NCI-H2107 treated with DMSO at 0.1 percent for 48 hours (cell line): ENCODE measurements at regions not wholly inside any gene's neighbourhood (a gene's known extent, or its start where the extent isn't known, plus 50 kb on each side); places are given as distances from the start of the nearest gene placed in this dataset.

ENCODE experiments used
- DNase-seq: peaks from one replicate; lab custom pipeline; 2025; ENCODE audit not compliant: unreplicated experiment; lab: John Stamatoyannopoulos, UW

DNA sequence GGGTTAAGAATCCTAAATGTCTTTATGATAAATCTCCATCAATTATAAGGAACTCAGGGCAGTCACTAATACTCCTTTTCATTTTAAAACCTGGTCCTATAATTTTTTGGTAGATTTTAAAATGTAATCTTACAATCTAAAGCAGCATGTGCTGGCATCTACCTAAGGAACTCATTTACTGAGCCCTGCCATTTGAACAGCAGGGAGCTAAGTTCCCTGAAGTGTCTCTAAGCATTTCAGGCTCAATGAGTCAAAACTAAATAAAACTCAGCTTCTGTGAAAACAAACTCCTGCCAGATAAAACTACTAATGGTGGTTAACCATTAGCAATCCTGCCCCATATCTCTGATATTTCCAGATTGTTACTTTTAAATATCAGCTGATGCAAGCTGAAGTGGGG, 1371.8 kb upstream of the PRMT6 start:
- no peak for DNase-seq

DNA sequence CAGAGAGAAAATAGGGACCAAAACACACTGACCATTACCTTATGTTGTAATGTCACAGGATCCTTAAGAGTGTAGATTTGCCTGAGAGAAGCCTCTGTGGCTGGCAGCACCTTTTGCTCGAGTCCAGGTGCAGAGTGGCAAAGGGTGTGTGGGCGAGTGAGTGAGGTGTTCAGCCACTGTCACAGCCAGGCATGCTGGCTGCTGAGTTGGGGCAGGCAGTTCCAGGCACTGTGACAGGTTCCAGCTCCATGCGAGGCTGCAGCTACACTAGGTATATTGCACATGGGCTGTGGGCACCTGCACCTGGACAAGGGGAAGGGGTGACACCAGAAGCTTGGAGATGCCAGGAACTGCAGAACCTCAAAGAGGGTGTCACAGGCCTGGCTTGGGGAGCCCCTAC, 1370.4 kb upstream of the PRMT6 start:
- no peak for DNase-seq

DNA sequence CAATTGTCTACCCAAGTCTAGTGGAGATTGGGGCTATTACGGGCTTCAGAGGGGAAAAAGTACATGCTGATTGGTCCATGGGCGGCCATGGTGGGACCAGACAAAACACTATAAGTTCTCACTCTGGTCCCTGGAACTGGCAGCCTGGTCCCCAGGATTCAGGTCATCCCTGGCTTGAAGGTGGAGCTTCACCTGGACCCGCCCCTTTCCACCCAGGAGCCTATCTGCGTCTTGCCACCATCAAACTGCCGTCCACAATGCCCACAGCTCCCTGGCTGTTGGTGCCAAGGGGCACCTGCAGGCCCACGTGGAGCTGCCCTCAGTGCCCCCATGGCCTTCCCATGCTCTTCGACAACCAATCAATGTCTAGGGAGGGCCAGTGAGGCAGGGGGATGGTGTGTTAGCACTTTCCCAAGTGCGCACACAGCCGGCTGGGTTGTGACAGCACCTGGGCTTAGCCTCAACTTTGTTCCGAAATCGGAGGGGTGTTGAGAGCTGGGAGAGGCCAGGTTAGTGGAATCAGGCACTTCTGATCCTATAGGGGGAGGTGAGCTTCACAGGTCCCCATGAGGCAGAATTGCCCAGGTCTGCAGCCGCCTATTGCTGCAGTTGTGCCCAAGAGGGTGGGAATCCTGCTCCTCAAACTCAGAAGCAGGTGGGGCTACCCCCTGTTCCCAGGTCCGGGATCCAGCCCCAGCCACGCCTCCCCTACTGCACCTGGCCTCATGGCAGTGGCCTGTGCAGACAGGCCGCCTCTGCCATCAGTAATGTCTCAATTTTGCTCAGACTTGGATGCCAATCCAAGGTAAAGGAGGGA, 1369.4 kb upstream of the PRMT6 start:
- DNase-seq: no peak

DNA sequence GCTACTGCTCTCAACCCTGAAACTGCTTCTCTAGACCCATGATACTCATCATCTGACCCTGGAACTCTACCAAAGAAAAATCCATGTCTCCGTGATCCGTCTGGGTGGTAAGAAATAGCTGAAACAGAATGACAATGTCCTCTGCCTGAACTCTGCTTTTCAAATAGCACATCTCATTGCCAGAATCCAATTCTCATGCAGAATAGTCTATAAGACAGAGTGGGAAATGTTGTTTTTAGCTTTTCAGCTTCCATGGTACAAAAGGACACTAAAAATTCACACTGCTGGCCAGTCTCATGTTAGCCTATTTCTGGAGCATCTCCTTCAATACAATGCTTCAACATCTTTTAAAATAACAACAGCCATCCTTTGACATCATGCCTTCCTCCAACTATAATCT, 1355.8 kb upstream of the PRMT6 start:
- no peak for DNase-seq

DNA sequence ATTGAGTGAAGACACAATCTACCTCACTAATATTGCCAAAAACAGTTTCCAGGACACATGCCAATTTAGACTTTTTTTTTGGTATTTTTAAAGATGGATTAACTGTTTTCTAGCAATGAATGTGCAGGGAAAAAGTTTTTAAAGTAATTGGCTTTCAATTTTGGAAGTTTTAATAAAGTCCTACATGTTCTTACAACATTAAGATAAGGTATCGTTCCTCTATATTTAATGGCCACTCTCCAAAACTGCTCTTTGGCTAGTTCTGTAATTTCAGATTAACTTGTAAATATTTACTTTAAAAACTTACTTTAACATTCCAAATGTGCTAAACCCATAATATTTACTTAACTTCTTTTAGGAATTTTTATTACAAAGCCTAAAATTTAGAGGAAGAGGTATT, 1332.2 kb upstream of the PRMT6 start:
- no peak for DNase-seq

DNA sequence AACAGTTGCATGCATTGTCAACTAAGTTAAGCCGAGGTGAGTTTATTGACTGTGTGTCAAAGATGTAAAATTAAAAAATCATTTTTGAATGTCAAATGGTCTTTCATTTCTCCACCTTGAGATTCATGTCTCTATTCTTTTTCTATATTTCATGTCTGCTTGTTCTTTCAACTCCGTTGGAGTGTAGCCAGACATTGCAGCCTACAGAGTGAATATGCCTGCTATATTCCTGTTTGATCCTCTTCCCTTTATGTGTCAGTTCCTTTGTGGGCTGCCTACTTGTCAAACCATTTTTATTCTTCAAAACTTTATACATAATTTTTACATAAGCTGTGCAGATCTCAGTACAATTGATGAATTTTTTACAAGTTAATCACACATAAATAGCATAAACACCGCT, 1325.8 kb upstream of the PRMT6 start:
- no peak for DNase-seq

DNA sequence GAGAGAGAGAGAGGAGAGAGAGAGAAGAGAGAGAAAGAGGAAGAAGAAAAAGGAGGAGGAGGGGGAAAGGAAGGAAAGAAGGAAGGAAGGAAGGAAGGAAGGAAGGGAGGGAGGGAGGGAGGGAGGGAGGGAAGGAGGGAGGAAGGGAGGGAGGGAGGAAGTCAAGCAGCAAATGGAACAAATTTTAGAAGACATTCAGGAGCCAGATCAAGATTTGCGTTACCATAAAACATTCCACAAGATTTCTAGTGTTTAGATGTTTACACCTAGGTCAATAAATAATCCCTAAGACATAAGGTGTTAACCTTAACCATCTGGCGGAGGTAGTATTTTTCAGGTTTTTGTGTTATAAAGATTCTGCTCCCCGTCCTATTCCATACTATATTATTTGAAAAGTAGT, 1320.1 kb upstream of the PRMT6 start:
- no peak for DNase-seq

DNA sequence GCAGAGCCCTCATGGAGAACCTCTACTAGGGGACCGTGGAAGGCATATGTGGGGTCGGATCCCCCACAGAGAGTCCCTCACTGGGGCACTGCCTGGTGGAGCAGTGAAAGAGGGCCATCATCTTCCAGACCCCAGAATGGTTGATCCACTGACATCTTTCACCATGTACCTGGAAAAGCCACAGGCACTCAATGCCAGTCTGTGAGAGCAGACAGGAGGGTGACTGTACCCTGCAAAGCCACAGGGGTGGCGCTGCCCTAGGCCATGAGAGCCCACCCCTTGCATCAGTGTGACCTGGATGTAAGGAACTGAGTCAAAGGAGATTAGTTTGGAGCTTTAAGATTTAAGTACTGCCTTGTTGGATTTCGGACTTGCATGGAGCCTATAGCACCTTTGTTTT, 1276.7 kb upstream of the PRMT6 start:
- DNase-seq: no peak

DNA sequence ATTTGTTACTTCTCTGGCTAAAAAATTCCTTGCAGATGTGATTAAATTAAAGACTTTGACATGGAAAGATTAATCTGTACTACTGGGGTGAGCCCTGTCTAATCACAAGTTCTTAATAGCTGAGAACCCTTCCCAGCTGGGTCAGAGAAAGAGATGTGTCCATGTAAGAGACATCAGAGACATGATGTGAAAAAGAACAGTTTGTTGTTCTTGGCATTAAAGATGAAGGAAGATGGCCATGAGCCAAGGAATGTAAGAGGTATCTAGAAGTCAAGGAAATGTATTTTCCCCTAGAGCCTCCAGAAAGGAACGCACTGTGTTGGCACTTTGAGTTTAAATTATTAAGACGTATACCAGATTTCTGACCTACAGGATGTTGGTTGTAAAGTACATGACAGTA, 1271.5 kb upstream of the PRMT6 start:
- DNase-seq: no peak

DNA sequence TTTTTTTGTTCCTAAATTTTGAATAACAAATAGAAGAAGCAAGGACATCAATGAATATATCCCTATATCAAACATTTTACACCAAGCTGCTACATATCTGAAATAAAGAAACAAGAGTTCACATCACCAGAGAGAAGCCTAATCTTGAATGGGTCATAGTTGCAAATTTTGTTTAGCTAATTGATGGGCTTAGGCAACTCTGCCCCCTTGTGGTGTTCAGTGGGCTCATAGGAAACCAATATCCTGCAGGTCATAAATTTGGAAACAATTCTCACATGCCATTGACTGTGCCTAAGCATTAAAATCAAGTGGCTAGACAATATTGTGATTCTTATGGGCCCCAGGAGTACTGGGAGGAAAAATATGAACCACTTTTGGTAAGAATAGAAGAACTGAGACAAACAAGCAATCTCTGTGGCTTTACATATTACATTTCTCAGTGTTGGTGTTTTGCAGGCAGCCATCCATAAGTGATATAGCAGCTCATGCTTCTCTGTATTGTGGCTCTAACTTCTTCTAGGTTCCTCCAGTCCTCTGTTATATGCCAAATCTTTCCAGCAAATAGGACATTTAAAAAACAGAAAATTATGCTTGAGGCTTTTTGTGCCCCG, 1262.8 kb upstream of the PRMT6 start:
- DNase-seq: peak; percentile 55

DNA sequence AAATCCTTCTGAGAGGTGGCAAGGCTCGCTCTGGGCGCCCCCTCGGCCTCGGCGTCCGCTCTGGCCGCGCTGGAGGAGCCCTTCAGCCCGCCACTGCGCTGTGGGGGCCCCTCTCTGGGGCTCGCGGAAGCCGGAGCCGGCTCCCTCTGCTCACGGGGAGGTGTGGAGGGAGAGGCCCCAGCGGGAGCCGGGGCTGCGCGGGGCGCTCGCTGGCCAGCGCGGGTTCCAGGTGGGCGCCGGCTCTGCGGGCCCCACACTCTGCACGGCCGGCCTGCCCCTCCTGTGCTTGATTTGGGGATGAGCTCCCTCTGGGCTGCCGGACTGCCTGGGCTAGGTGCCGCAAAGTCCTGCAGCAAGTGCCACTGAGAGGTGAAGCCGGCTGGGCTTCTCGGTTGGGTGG, 1260.7 kb upstream of the PRMT6 start:
- DNase-seq: no peak

DNA sequence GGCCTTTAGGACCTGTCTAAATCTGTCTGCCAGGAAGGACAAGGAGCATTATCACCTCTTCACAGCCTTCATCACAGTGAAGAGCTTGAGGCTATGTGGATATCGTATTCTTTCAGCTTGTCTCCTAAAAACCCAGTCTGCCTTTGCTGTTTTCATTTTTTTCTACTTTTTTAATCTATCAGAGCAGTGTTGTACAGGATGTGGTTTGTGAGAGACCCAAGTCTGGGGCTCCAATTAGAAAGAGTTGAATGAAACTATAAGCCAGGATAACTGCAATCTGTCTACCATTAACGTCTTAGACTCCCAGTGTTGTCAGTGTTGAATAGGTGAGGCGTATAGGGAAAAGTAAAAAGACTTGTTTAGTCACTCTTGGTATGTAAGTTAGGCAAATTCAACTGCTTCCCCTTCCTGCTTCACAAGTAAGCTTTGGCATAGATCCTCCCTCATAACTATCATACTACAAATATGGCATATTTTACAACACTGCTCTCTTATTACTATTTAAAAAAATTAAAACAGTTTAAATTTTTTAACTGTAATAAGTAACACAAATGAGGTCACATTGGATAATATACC, 1225.8 kb upstream of the PRMT6 start:
- DNase-seq: no peak

DNA sequence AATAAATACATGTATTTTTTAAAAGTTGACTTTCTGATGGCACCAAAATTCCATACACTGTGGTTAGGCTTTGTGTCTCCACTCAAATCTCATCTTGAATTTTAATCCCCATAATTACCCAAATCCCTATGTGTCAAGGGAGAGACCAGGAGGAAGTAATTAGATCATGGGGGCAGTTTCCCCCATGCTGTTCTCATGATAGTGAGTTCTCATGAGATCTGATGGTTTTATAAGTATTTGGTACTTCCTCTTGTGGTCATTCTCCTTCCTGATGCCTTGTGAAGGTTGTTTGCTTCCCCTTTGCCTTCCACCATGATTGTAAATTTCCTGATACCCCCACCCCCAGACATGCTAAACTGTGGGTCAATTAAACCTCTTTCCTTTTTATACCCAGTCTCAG, 1218.4 kb upstream of the PRMT6 start:
- DNase-seq: no peak

DNA sequence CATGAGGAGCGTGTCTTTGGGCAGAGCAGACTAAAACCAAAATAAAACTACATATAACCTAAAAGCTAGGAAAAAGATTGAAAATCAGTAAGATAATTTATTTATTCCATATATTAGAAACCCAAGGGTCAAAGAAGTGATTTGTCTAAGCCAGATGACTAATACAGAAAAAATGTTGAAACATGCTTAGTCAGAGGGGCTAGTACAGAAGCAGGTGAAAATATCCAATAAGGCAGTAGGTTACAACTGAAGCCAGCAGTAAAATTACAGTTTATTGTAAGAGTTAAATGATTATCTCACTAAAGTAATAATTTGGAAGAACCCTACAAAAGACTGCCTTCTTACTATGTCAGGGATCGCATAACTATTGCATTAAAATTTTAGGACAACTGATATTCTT, 1190.9 kb upstream of the PRMT6 start:
- DNase-seq: no peak

DNA sequence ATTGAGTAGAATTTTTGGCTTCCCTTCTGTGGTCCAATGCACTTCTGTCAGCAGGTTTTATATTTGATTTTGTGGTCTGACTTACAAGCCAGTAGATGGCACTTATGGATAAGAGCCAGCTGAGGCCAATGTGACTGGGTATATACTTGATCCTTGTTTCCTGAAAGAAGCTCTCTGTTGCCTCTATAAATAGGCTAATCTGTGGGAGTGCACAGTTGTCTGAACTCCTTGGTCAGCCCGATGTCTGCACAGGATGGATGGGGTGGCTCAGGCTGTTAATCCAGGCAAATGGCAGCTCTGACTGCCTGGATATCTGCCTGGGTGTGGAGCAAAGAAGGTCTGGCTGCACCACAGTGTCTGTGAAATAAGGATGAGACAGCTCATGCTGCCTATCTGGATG, 1183.7 kb upstream of the PRMT6 start:
- DNase-seq: no peak

DNA sequence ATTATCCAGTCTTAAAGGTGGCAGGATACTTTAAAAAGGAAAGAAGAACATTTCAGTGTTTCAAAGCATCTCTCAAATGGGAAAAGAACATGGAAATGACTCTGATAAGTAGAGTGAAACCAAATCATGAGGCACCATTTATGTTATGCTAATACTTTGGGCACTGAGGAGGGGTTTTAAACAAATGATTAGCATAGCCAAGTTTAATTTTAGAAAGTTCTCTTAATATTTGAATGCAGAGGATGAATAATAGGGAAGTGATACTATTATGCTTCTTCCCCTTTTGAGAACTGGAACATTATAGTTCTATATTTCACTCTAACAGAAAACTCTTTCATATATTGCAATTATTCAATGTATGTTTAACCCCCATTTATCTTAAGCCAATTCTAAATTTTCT, 1181.9 kb upstream of the PRMT6 start:
- DNase-seq: no peak

DNA sequence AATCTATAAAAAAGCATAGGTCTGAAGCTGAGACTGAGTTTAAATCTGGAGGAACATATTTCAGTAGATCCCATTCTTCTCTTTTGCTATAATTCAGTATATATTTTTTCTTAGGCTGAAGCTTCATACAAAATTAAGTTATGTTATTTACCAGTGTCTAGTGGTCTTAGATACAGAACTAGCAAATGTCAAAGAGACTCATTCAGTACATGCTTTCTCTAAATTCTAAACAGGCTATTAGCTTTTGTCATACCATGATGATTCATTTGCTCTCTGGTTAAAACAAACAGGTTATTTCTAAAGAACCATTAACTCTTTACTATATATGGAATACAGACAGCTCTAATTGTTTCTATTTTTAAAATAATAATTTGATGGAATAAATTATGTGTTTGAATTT, 1170.2 kb upstream of the PRMT6 start:
- no peak for DNase-seq

DNA sequence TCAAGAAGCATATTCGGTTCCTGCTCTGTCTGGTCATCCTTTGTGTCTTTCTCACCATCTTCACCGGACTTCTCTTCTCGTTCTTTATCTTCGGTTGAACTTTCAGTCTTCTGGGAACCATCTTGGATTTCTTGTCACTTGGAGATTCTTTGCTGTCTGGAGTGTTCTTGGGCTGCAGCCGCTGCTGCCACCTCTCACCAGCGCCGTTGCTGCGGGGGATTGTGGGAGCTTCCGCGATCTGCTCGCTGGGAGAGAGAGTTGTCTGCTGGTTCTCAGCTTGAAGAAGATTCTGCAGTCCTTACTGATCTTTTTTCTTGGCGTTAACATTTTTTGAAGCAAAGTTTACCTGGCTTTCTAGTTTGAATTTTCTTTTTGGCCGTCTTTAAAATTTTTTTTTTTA, 1165.2 kb upstream of the PRMT6 start:
- no peak for DNase-seq

DNA sequence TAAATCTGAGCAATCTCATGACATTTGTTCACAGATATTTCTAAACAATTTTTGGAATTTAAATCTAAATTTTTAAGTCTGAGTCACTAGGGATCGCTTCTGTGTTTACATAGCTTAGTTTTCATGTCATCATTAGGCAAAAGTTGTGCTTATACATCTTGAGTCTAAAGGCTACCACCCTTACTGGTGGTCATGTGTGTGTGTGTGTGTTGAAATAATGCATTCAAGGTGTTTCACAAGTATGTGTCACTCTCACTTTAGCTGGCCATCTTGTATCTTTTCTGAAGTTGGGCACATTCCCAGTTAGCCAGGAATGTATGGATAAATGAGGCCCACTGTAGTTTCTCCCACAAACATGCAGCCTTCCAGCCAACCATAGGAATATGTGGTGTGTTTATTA, 1162.5 kb upstream of the PRMT6 start:
- no peak for DNase-seq

DNA sequence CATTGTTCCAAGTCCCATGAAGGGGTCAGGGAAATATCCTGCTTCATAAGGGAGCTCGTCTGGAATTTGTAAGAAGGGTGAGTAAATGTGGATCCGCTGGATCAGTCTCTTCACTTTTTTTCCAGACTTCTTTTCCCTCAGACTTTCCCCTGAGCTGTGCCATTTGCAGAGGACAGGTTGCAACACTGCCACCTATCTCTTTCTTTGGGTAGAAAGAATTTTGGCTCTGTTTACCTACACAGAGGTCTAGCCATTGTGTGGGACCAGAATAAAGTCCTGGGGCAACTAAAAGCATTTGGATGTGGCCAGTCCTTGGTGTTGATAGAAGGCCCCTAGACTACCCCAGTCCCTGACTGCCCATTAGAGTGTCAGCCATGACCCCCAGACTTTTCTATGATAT, 1146.7 kb upstream of the PRMT6 start:
- DNase-seq: no peak

DNA sequence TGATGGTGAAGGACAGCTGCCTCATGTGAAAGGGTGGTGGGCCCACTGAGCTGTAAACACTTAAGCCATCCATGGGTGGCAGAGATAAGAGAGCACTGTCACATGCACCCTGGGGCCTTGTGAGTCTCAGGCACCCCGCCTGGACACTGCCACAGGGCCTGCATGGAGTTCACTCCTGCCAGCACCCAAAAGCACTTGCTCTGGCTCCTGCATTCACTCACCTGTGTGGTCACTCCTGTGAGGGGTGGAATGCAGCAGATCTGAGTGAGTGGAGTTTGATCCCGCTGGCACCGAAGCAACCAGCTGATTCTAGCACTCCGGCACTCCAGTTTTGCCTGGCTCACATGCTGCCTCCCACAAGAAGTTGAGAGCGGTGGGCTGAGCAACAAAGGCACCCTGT, 1142.1 kb upstream of the PRMT6 start:
- DNase-seq: no peak

DNA sequence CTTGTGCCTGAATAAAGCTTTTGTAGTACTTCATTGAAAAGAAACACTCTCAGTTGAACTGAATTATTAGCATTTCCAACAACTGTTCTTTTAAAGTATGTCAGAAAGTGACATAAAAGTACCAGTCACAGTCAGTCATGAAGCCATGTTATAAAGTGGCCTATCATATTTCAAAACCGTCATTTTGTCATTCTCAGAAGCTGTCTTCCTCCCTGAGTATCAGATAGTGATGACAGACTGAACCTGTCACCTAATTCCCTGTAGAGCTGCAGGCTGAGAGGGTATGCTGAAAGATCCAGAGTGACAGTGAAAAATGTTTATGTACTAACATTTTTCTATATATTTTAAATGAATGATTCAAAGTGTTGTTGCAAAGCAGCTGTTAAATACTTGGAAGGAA, 1121.7 kb upstream of the PRMT6 start:
- no peak for DNase-seq

DNA sequence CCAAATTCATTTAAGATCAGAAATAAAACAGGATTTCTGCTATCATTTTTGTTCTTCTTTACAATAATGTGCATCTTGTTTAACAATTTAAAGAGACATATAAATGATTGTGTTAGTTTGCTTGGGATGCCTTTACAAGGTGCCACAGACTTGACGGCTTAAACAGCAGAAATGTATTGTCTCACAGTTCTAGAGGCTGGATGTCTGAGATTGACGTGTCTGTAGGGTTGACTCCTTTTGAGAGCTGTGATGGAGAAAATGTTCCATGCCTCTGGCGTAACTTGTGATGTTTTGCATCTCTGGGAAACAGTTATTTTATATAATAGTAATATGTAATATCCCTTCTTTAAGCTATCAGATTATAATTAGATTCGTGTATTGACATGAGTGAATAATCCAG, 1091.6 kb upstream of the PRMT6 start:
- DNase-seq: no peak
